CD4-positive, alpha-beta T cell treated with Interleukin-6 at 100 ng/mL for 8 hours (primary cell): ENCODE measurements at regions not wholly inside any gene's neighbourhood (a gene's known extent, or its start where the extent isn't known, plus 50 kb on each side); places are given as distances from the start of the nearest gene placed in this dataset.

Experiments used
- DNase-seq: peaks from one replicate; pipeline ENCODE4 v3.0.0-alpha.2; 2020; ENCODE audit warnings: mixed read lengths, low spot score

- DNase-seq = no peak
These were observed 397.4 kb downstream of the PRDM5 start for GRCh38 chr4:120525106-120525505.

GRCh38 chr4:120524237-120524636 lies 398.3 kb downstream of the PRDM5 start:
- DNase-seq = no peak

GRCh38 chr4:120520761-120521160 lies 401.8 kb downstream of the PRDM5 start:
- no peak for DNase-seq

- DNase-seq = no peak
These were observed 404.6 kb downstream of the PRDM5 start for GRCh38 chr4:120517966-120518365.

- no peak for DNase-seq
These were observed 412.8 kb downstream of the PRDM5 start for GRCh38 chr4:120509719-120510118.

GRCh38 chr4:120509222-120509621 lies 413.3 kb downstream of the PRDM5 start:
- no peak for DNase-seq

- no peak for DNase-seq
These were observed 414.5 kb downstream of the PRDM5 start for GRCh38 chr4:120508036-120508435.

GRCh38 chr4:120506536-120506935 lies 416.0 kb downstream of the PRDM5 start:
- no peak for DNase-seq

- no peak for DNase-seq
These were observed 423.8 kb downstream of the PRDM5 start for GRCh38 chr4:120498678-120499077.

- no peak for DNase-seq
These were observed 424.8 kb upstream of the MAD2L1 start for GRCh38 chr4:120491481-120491880.

GRCh38 chr4:120481756-120482155 lies 415.1 kb upstream of the MAD2L1 start:
- DNase-seq = no peak

- DNase-seq = no peak
These were observed 405.9 kb upstream of the MAD2L1 start for GRCh38 chr4:120472447-120473131.

- DNase-seq = no peak
These were observed 399.8 kb upstream of the MAD2L1 start for GRCh38 chr4:120466429-120466828.

- no peak for DNase-seq
These were observed 388.1 kb upstream of the MAD2L1 start for GRCh38 chr4:120454788-120455187.

GRCh38 chr4:120452536-120452935 lies 385.9 kb upstream of the MAD2L1 start:
- no peak for DNase-seq

- no peak for DNase-seq
These were observed 385.4 kb upstream of the MAD2L1 start for GRCh38 chr4:120452001-120452400.

- DNase-seq = no peak
These were observed 381.1 kb upstream of the MAD2L1 start for GRCh38 chr4:120447774-120448173.

- no peak for DNase-seq
These were observed 379.5 kb upstream of the MAD2L1 start for GRCh38 chr4:120446051-120446567.

- no peak for DNase-seq
These were observed 378.5 kb upstream of the MAD2L1 start for GRCh38 chr4:120445186-120445585.

- no peak for DNase-seq
These were observed 376.5 kb upstream of the MAD2L1 start for GRCh38 chr4:120443116-120443515.

GRCh38 chr4:120440730-120441129 lies 374.1 kb upstream of the MAD2L1 start:
- no peak for DNase-seq

GRCh38 chr4:120435179-120435578 lies 368.5 kb upstream of the MAD2L1 start:
- DNase-seq = no peak

- DNase-seq = no peak
These were observed 368.1 kb upstream of the MAD2L1 start for GRCh38 chr4:120434756-120435155.

GRCh38 chr4:120432301-120432860 lies 365.7 kb upstream of the MAD2L1 start:
- DNase-seq = no peak
